Ishikawa (cell line): ENCODE measurements at regions not wholly inside any gene's neighbourhood (a gene's known extent, or its start where the extent isn't known, plus 50 kb on each side); places are given as distances from the start of the nearest gene placed in this dataset.

Source experiments
- NFIC ChIP-seq: IDR thresholded peaks from 2 replicates; pipeline ENCODE4 v1.6.1; 2012
- TAF1 ChIP-seq: IDR thresholded peaks from 2 replicates; pipeline ENCODE4 v1.6.1; 2012; ENCODE audit warnings: low read depth, mild to moderate bottlenecking
- TF ChIP-seq, protein P1 (sequence below): IDR thresholded peaks from 2 replicates; pipeline ENCODE4 v1.6.1; 2012

DNA sequence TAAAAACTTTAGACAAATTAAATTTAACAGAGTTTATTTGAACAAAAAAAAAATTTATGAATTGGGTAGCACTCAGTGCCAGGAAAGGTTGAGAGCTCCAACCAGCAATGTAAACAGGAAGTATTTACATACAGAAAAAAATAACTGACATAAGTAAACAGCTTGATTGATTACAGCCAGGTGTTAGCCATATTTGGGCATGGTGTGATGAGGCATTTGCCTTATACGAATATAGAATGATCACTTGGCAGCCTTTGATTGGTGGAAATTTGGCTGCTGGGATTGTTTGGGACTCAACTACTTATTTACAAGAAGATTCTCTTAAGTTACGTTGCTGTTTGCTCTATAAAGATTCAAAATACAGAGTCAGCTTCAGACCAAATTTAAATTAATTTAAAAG, 172.0 kb downstream of the ADAM29 start:
- TF ChIP-seq NFIC (no peak), TAF1 (no peak)
- TF ChIP-seq, protein P1, sequence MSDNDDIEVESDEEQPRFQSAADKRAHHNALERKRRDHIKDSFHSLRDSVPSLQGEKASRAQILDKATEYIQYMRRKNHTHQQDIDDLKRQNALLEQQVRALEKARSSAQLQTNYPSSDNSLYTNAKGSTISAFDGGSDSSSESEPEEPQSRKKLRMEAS, result no peak
